ENCODE measurements at regions not wholly inside any gene's neighbourhood (a gene's known extent, or its start where the extent isn't known, plus 50 kb on each side); places are given as distances from the start of the nearest gene placed in this dataset.

DNA sequence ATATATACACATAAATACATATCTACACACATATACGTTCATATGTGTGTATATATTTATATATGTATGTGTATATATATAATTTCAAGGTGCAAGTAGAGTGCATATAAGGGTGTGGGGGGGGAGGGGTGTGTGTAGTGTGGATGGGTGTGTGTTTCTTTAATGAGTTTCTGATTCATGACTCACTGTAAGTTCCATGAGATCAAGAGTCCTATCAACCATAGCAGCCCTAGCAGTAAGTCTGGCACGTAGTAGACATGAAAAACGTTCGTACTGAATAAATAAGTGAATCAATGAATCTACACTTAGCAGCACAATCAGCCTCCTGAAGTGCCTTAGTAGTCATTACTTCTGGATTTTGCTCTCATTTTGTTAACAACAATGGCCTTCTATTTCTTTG lies 61.9 kb upstream of the KRTAP11-1 start:
- Mint-ChIP-seq H3K27me3 (peaks cover 3% of the 10 kb centered on the region), H3K4me1 (ENCODE audit: unreplicated experiment) (no peaks in the 10 kb centered on the region), H3K36me3 (no peaks in the 10 kb centered on the region), H3K9me3 (no peaks in the 10 kb centered on the region), H3K4me3 (no peak overlapping the region), H3K27ac (no peak overlapping the region)
- TF ChIP-seq, protein P1, sequence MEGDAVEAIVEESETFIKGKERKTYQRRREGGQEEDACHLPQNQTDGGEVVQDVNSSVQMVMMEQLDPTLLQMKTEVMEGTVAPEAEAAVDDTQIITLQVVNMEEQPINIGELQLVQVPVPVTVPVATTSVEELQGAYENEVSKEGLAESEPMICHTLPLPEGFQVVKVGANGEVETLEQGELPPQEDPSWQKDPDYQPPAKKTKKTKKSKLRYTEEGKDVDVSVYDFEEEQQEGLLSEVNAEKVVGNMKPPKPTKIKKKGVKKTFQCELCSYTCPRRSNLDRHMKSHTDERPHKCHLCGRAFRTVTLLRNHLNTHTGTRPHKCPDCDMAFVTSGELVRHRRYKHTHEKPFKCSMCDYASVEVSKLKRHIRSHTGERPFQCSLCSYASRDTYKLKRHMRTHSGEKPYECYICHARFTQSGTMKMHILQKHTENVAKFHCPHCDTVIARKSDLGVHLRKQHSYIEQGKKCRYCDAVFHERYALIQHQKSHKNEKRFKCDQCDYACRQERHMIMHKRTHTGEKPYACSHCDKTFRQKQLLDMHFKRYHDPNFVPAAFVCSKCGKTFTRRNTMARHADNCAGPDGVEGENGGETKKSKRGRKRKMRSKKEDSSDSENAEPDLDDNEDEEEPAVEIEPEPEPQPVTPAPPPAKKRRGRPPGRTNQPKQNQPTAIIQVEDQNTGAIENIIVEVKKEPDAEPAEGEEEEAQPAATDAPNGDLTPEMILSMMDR (conservative IDR thresholded peaks at IDR 0.05), result no peak
- DNase-seq (ENCODE audit: extremely low spot score, unreplicated experiment), result no peak

DNA sequence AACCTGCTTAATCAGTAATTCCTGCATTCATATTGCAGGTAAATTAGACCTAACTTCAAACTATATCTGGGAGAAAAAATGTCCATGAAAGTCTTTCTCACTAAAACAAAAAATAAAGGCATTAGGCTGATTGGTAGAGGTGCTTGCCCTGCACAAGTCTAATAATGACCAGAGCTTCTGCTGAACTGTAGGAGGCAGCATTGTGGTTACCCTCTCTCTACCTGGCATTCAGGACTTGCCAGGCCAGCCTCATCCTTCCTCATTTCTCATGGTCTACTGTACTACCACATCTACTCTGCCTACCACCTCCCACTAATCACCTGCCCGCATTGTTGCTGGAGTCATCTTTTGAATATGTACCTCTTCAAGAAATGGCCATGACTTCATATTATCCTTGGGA lies 60.8 kb upstream of the KRTAP11-1 start:
- no peak for DNase-seq (ENCODE audit: extremely low spot score, unreplicated experiment)
- no peak overlapping the region for H3K4me3 Mint-ChIP-seq
- TF ChIP-seq, protein P1 (conservative IDR thresholded peaks at IDR 0.05), result no peak
- H3K9me3 Mint-ChIP-seq, result no peaks in the 10 kb centered on the region
- H3K36me3 Mint-ChIP-seq, result no peaks in the 10 kb centered on the region
- no peaks in the 10 kb centered on the region for H3K4me1 Mint-ChIP-seq (ENCODE audit: unreplicated experiment)
- H3K27ac Mint-ChIP-seq, result no peak overlapping the region
- peaks cover 3% of the 10 kb centered on the region for H3K27me3 Mint-ChIP-seq

DNA sequence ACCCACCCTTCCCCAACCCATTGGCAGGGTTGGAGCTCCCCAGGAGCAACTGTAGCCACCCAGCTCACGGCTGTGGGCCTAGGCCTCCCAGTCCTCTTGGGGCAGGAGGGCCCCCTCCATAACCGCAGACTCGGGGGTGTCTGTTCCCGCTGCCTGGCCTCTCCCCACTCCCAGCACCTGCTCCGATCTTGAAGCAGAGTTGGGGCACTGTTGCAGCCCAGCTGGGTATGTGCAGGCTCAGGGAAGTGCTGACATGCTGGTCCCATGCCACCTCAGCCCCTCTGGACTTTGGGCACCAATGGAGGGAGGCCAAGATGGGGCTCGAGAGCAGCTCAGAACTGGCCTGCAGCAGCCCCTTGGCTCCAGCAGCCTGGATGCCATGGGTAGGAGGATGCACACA lies 54.8 kb upstream of the KRTAP11-1 start:
- no peak for DNase-seq (ENCODE audit: extremely low spot score, unreplicated experiment)
- Mint-ChIP-seq H3K4me3 (no peak overlapping the region), H3K27me3 (no peaks in the 10 kb centered on the region), H3K9me3 (no peaks in the 10 kb centered on the region), H3K4me1 (ENCODE audit: unreplicated experiment) (no peaks in the 10 kb centered on the region), H3K27ac (no peak overlapping the region), H3K36me3 (no peaks in the 10 kb centered on the region)
- TF ChIP-seq, protein P1 (conservative IDR thresholded peaks at IDR 0.05), result no peak

DNA sequence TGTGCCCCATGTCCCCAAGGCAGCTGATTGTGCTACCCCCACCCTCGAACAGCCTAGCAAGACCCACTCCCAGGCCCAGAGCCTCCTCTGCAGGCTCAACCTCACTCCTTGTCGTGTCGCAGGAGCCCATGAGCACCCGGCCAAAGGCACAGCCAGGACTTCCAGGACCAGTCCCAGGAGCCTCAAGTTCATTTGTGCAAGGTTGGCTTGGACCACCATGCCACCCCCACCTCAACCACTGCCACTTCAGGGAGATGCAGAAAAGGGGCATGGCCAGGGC lies 54.4 kb upstream of the KRTAP11-1 start:
- no peak overlapping the region for H3K4me3 Mint-ChIP-seq
- no peaks in the 10 kb centered on the region for H3K27me3 Mint-ChIP-seq
- no peak overlapping the region for H3K27ac Mint-ChIP-seq
- no peaks in the 10 kb centered on the region for H3K9me3 Mint-ChIP-seq
- no peaks in the 10 kb centered on the region for H3K36me3 Mint-ChIP-seq
- TF ChIP-seq, protein P1 (conservative IDR thresholded peaks at IDR 0.05), result no peak
- no peaks in the 10 kb centered on the region for H3K4me1 Mint-ChIP-seq (ENCODE audit: unreplicated experiment)
- DNase-seq (ENCODE audit: extremely low spot score, unreplicated experiment), result no peak

DNA sequence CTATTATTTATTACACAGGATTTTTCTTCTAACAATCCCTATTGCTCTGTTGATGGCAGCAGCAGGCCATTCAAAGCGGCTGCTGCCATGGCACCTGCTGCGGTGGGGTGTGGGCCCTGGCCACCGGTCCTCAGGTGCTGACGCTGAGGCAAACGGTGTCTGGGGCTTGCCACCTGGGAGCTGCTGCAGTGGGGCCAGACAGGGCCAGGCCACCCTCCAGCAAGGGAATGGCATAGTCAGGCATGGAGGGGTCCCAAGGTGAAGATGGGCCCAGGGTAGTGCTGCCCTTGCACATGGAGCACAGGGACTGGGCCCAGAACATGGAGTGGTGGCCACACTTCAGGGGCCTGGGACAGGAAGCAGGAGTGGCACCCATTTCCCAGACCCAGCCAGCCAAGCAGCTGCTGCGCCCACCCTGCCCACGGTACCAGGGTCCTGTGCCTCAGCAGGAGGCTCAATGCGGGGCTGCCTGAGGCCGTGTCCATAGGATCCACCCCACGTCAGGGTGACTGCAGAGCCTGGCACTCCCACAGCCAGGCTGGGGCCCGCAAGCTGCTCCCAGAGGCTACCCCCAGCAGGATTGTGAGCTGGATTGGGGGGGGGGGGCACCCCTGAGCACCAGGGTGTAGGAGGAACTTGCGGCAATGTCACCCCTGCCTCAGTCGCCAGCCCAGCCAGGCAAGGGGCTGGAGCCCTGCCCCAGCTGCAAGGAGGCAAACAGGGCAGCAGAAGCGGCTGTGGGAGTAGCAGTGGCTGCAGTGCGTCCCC lies 53.9 kb upstream of the KRTAP11-1 start:
- Mint-ChIP-seq H3K27ac (no peak overlapping the region), H3K36me3 (no peaks in the 10 kb centered on the region), H3K4me1 (ENCODE audit: unreplicated experiment) (no peaks in the 10 kb centered on the region), H3K27me3 (no peaks in the 10 kb centered on the region), H3K9me3 (peaks cover under 1% of the 10 kb centered on the region), H3K4me3 (no peak overlapping the region)
- TF ChIP-seq, protein P1 (conservative IDR thresholded peaks at IDR 0.05), result no peak
- DNase-seq (ENCODE audit: extremely low spot score, unreplicated experiment), result no peak

DNA sequence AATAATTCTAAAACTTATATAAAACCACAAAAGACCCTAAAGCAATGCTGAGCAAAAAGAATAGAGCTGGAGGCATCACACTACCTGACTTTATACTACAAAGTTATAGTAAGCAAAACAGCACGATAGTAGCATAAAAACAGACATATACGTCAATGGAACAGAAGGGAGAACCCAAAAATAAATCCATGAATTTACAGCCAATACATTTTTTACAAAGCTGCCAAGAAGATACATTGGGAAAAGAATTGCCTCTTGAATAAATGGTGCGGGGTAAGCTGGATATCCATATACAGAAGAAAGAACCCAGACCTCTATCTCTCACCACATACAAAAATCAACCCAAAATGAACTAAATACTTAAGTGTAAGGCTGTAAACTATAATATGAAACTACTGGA lies 51.3 kb upstream of the KRTAP11-1 start:
- H3K36me3 Mint-ChIP-seq, result no peaks in the 10 kb centered on the region

More for the DNA sequence above, 51.3 kb upstream of the KRTAP11-1 start:
- peaks cover 3% of the 10 kb centered on the region for H3K27me3 Mint-ChIP-seq
- peaks cover 6% of the 10 kb centered on the region for H3K9me3 Mint-ChIP-seq
- no peak overlapping the region for H3K4me3 Mint-ChIP-seq
- TF ChIP-seq, protein P1 (conservative IDR thresholded peaks at IDR 0.05), result no peak
- no peak for DNase-seq (ENCODE audit: extremely low spot score, unreplicated experiment)
- H3K27ac Mint-ChIP-seq, result no peak overlapping the region
- no peaks in the 10 kb centered on the region for H3K4me1 Mint-ChIP-seq (ENCODE audit: unreplicated experiment)

Data from type B pancreatic cell (in vitro differentiated cells).